Parathyroid adenoma (tissue), 2 donors: ENCODE measurements at regions not wholly inside any gene's neighbourhood (a gene's known extent, or its start where the extent isn't known, plus 50 kb on each side); places are given as distances from the start of the nearest gene placed in this dataset.

ENCODE experiments used
- H2AFZ ChIP-seq: fragments of 300-600 bp; sonication (generic); one replicate; pipeline ENCODE4 v1.7.0; 2017; ENCODE audit warnings: antibody characterized with exemption, mild to moderate bottlenecking
- H3K27ac ChIP-seq: fragments of 300-600 bp; sonication (generic); one replicate; pipeline ENCODE4 v1.7.0; 2017
- H3K27me3 ChIP-seq: fragments of 300-600 bp; sonication (generic); one replicate; pipeline ENCODE4 v1.7.0; 2017; ENCODE audit warnings: low read length; ENCODE audit not compliant: control insufficient read depth, insufficient read depth
- H3K36me3 ChIP-seq: fragments of 300-600 bp; sonication (generic); one replicate; pipeline ENCODE4 v1.7.0; 2017; ENCODE audit warnings: low read length; ENCODE audit not compliant: control insufficient read depth, insufficient read depth
- H3K4me1 ChIP-seq: fragments of 300-600 bp; sonication (generic); one replicate; pipeline ENCODE4 v1.7.0; 2017; ENCODE audit warnings: control low read depth
- H3K4me2 ChIP-seq: fragments of 300-600 bp; sonication (generic); one replicate; pipeline ENCODE4 v1.7.0; 2017; ENCODE audit warnings: low read length
- H3K4me3 ChIP-seq: fragments of 300-600 bp; sonication (generic); one replicate; pipeline ENCODE4 v1.7.0; 2017; ENCODE audit warnings: low read depth, low read length
- H3K79me2 ChIP-seq: fragments of 300-600 bp; sonication (generic); one replicate; pipeline ENCODE4 v1.7.0; 2017; ENCODE audit warnings: control low read depth
- H3K9ac ChIP-seq: fragments of 300-600 bp; sonication (generic); one replicate; pipeline ENCODE4 v1.7.0; 2017; ENCODE audit warnings: mild to moderate bottlenecking
- H3K9me3 ChIP-seq: fragments of 300-600 bp; sonication (generic); one replicate; pipeline ENCODE4 v1.7.0; 2017; ENCODE audit warnings: low read length; ENCODE audit not compliant: control insufficient read depth
- TF ChIP-seq, protein P1 (sequence below): fragments of 300-600 bp; sonication (generic); IDR thresholded peaks from one replicate; pipeline ENCODE4 v1.7.0; 2017; ENCODE audit warnings: antibody characterized with exemption, mild to moderate bottlenecking
- donor health status: primary hyperparathyroidism.

DNA sequence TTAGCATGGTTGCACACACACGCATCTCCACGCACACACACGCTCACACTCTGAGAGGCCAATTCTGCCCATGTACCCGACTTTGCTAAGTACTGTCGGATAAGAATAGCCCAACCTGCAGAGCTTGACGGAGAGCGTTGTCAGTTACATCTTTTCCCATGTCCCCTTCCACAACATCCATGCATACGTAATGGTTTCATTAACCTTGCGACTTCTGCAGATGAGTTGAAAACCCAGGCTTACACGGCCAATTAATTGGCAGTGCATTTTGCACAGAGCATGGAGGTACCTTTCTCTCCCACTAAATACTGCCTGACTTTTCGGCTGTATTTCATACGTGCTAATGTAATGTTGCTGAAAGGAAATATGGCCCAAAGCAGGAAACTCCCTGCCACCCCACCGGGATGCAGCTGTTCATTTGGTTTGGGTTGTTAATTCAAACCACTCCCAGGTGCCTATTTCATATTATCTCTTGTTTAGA, 291.2 kb upstream of the HABP2 start:
- Histone ChIP-seq H3K9ac (no peak overlapping the region), H3K36me3 (no peaks in the 10 kb centered on the region), H3K4me2 (no peak overlapping the region), H3K79me2 (no peaks in the 10 kb centered on the region), H3K27me3 (no peaks in the 10 kb centered on the region), H3K4me1 (no peaks in the 10 kb centered on the region), H3K9me3 (no peaks in the 10 kb centered on the region), H3K27ac (no peak overlapping the region), H3K4me3 (no peak overlapping the region), H2AFZ (no peak overlapping the region)
- TF ChIP-seq, protein P1, sequence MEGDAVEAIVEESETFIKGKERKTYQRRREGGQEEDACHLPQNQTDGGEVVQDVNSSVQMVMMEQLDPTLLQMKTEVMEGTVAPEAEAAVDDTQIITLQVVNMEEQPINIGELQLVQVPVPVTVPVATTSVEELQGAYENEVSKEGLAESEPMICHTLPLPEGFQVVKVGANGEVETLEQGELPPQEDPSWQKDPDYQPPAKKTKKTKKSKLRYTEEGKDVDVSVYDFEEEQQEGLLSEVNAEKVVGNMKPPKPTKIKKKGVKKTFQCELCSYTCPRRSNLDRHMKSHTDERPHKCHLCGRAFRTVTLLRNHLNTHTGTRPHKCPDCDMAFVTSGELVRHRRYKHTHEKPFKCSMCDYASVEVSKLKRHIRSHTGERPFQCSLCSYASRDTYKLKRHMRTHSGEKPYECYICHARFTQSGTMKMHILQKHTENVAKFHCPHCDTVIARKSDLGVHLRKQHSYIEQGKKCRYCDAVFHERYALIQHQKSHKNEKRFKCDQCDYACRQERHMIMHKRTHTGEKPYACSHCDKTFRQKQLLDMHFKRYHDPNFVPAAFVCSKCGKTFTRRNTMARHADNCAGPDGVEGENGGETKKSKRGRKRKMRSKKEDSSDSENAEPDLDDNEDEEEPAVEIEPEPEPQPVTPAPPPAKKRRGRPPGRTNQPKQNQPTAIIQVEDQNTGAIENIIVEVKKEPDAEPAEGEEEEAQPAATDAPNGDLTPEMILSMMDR, result no peak

DNA sequence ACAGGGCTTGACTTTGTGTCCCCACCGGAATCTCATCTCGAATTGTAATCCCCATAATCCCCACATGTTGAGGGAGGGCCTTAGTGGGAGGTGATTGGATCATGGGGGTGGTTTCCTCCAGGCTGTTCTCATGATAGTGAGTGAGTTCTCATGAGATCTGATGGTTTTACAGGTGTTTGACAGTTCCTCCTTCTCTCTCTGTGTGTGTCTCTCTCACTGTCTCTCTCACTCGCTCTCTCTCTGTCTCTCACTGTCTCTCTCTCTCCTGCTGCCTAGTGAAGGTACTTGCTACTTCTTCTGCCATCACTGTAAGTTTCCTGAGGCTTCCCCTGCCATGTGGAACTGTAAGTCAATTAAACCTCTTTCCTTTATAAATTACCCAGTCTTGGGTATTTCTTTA, 289.8 kb upstream of the HABP2 start:
- no peaks in the 10 kb centered on the region for H3K4me1 ChIP-seq
- H3K36me3 ChIP-seq, result no peaks in the 10 kb centered on the region
- H3K27ac ChIP-seq, result no peak overlapping the region
- no peaks in the 10 kb centered on the region for H3K79me2 ChIP-seq
- no peak overlapping the region for H3K4me3 ChIP-seq
- no peak overlapping the region for H2AFZ ChIP-seq
- no peaks in the 10 kb centered on the region for H3K9me3 ChIP-seq
- TF ChIP-seq, protein P1, result no peak
- H3K27me3 ChIP-seq, result no peaks in the 10 kb centered on the region
- no peak overlapping the region for H3K4me2 ChIP-seq
- H3K9ac ChIP-seq, result no peak overlapping the region

DNA sequence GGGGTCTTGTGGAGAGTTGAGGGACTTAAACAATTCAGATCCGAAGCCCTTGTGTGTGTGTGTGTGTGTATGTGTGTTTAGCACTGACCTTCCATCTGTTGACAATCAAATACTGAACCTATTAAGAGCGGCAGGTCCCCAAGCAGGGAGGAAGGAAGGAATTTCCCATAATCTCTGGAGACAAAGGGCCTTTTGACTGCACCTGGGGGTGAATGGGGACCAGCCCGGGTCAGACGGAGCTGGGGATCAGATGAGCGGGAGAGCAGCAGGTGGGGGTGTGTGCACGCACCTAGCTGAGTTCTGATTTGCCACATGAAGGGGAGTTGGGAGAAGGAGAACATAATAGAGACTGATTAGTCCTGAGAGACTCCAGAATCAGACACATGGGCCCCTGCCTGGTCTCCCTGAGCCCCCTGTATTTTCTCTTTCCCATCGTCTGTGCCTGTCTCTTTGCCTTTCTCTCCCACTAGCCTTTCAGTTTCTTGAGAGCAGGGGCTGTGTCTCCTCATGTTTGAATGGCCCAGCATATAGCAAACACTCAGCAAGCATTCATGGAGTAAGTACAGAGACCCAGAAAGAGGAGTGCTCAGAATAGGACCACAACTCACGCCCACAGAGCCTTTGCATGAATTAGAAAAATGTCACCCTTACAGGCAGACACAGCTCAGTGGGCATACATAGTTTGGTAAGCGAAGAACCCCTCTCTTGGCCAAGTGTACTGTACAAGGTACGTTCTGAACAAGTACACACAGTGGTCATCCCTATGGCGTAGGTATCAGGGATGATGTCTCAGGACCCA, 288.3 kb upstream of the HABP2 start:
- H3K9me3 ChIP-seq, result no peaks in the 10 kb centered on the region
- TF ChIP-seq, protein P1, result no peak
- H3K4me3 ChIP-seq, result no peak overlapping the region
- H2AFZ ChIP-seq, result no peak overlapping the region
- H3K27me3 ChIP-seq, result no peaks in the 10 kb centered on the region
- no peak overlapping the region for H3K27ac ChIP-seq
- H3K4me2 ChIP-seq, result no peak overlapping the region
- H3K79me2 ChIP-seq, result no peaks in the 10 kb centered on the region
- H3K9ac ChIP-seq, result no peak overlapping the region
- H3K36me3 ChIP-seq, result no peaks in the 10 kb centered on the region
- H3K4me1 ChIP-seq, result no peaks in the 10 kb centered on the region

DNA sequence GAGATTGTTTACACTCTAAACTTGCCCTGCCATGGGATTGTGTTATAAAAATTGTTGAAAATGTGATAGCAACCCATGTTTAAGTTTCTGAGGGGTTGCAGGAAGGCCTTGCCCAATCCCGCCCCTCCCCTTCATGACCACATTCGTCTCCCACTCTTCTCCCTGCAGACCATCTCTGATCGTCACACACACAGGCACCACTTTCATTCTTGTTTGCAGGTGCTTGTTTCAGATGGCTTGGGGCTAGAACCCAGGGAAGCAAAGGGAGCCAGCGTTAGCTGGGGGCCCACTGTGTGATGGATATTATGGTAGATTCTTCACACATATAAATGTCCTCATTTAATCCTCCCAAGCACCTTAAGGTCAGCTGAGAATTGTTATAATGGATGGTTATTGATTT, 286.7 kb upstream of the HABP2 start:
- TF ChIP-seq, protein P1, result no peak

More for the DNA sequence above, 286.7 kb upstream of the HABP2 start:
- Histone ChIP-seq H3K9ac (no peak overlapping the region), H3K4me2 (no peak overlapping the region), H3K36me3 (no peaks in the 10 kb centered on the region), H2AFZ (no peak overlapping the region), H3K4me1 (no peaks in the 10 kb centered on the region), H3K4me3 (no peak overlapping the region), H3K79me2 (no peaks in the 10 kb centered on the region), H3K27me3 (no peaks in the 10 kb centered on the region), H3K27ac (no peak overlapping the region), H3K9me3 (no peaks in the 10 kb centered on the region)
